ENCODE measurements at regions not wholly inside any gene's neighbourhood (a gene's known extent, or its start where the extent isn't known, plus 50 kb on each side); places are given as distances from the start of the nearest gene placed in this dataset.

- TF ChIP-seq CTCF (IDR thresholded peaks at IDR 0.05) (no peak), POLR2A (IDR thresholded peaks at IDR 0.05) (no peak)
Measured at GRCh38 chr20:12054556-12054955, 136.9 kb downstream of the BTBD3 start.
